Adrenal gland (tissue), 9 donors: ENCODE measurements at regions not wholly inside any gene's neighbourhood (a gene's known extent, or its start where the extent isn't known, plus 50 kb on each side); places are given as distances from the start of the nearest gene placed in this dataset.

Source experiments
- DNase-seq, 7 donors: peaks; one replicate each; pipeline ENCODE4 v3.0.0-alpha.2; 2019 to 2020
- H3K27ac ChIP-seq, 5 donors: fragments of 200-600 bp; sonication (generic) in 4 of 5; 1 replicate in 3 of 5; 2 replicates in 2 of 5; pipeline versions ENCODE4 v1.5.1 to v1.8.0; 2016 to 2020; ENCODE audit warnings: mild to moderate bottlenecking in 1 of 5
- H3K27me3 ChIP-seq: fragments of 200-600 bp; 2 replicates; pipeline ENCODE4 v1.8.0; 2021
- H3K36me3 ChIP-seq, 2 donors: fragments of 200-600 bp; replicated peaks in 1 of 2; 1 replicate in 1 of 2; 2 replicates in 1 of 2; pipeline versions ENCODE4 v1.5.1 to v1.8.0; 2018 to 2022
- H3K4me1 ChIP-seq, 2 donors: fragments of 200-600 bp; replicated peaks in 1 of 2; 1 replicate in 1 of 2; 2 replicates in 1 of 2; pipeline versions ENCODE4 v1.5.1 to v1.8.0; 2018 to 2021
- H3K4me3 ChIP-seq, 4 donors: fragments of 200-600 bp; sonication (generic) in 3 of 4; one replicate each; pipeline ENCODE4 v1.5.1; 2016 to 2018
- H3K9me3 ChIP-seq, 3 donors: fragments of 200-600 bp; sonication (generic) in 1 of 3; replicated peaks in 1 of 3; 1 replicate in 2 of 3; 2 replicates in 1 of 3; pipeline versions ENCODE4 v1.5.1 to v1.8.0; 2016 to 2021
- CTCF ChIP-seq, 6 experiments: fragments of 450-650 bp in 4 of 6; fragments of 200-600 bp in 2 of 6; sonication (generic) in 1 of 6; IDR thresholded peaks; 1 replicate in 5 of 6; 2 replicates in 1 of 6; pipeline versions ENCODE4 v1.5.1 to v1.8.0; 2016 to 2021; ENCODE audit warnings: antibody characterized with exemption in 6 of 6, mild to moderate bottlenecking in 2 of 6, moderate library complexity in 1 of 6
- POLR2A ChIP-seq, 2 donors: fragments of 450-650 bp; IDR thresholded peaks; one replicate each; pipeline ENCODE4 v1.6.1; 2017; ENCODE audit warnings: antibody characterized with exemption in 2 of 2, mild to moderate bottlenecking in 2 of 2, moderate library complexity in 1 of 2
- WGBS, 4 donors: extraction: QIAGEN DNeasy Blood & Tissue Kit in 2 of 4; methylation state at CpG; one replicate each; pipeline versions ENCODE4 v1.1.5 to v1.1.7; 2013 to 2017; 5-methylcytosine and 5-hydroxymethylcytosine counted together
- intact Hi-C, 2 donors: fragments of 100-400 bp; cut with DNase I; formaldehyde crosslinking; loops; one replicate each; pipeline versions ENCODE4 v1.14.1 to v1.15.0; 2022 to 2023
- donor health status: healthy with polysubstance abuse.
- donor health status: Bipolar disorder and iron deficiency.
- donor health status: DM: yes; HTN: yes; CAD: no.
- donor health status: DM: no; HTN: no; CAD: no.
- donor health status: DM: no; HTN: no; CAD: no.

- 46 to 61% (median 53%) methylated on average over 6 of the region's 6 CpGs for WGBS, 4 donors
- Histone ChIP-seq H3K4me3 (no peak overlapping the region), H3K36me3 (no peaks in the 10 kb centered on the region), H3K9me3 (no peaks in the 10 kb centered on the region), H3K27me3 (no peaks in the 10 kb centered on the region), H3K27ac (peak overlapping the region in 3 of 5 donors; percentile 58 to 79 (median 58)), H3K4me1 (no peaks in the 10 kb centered on the region)
- no peak for DNase-seq
- TF ChIP-seq CTCF (IDR thresholded peaks at IDR 0.05) (no peak), POLR2A (IDR thresholded peaks at IDR 0.05) (no peak)
- intact Hi-C loops = no loop called here
These were observed 62.1 kb downstream of the CTAGE1 start for GRCh38 chr18:22355598-22355997.

GRCh38 chr18:22355069-22355468 is 62.6 kb downstream of the CTAGE1 start:
- H3K9me3 ChIP-seq = no peaks in the 10 kb centered on the region
- intact Hi-C loops = no loop called here
- no peak overlapping the region for H3K4me3 ChIP-seq
- peak overlapping the region in 3 of 5 donors; percentile 30 to 79 (median 37) for H3K27ac ChIP-seq
- H3K27me3 ChIP-seq = no peaks in the 10 kb centered on the region
- no peaks in the 10 kb centered on the region for H3K4me1 ChIP-seq
- H3K36me3 ChIP-seq = no peaks in the 10 kb centered on the region
- whole genome bisulfite sequencing, 4 donors = 72 to 79% (median 76%) methylated on average over 6 of the region's 6 CpGs
- no peak for TF ChIP-seq POLR2A (IDR thresholded peaks at IDR 0.05)
- TF ChIP-seq CTCF (IDR thresholded peaks at IDR 0.05) = no peak
- no peak for DNase-seq

DNA sequence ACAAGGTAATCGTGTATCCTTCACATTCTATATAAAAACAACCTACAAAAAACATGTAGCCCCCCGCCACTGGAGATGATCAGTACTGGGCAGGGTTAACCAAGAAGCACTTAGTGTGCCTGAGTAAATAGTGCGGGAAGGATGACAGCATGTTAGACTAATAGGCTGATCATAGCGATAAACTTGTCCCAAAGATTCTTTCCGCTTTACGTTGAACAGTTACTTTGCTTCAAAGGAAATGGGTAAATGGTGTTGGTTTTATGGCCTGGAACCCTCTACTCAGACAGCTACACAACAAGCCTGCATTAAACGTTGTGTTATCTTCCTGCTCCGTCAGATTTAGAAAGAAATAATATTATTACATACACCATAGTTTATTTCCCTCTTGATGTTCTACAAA is 67.7 kb downstream of the CTAGE1 start:
- TF ChIP-seq CTCF (IDR thresholded peaks at IDR 0.05) (no peak), POLR2A (IDR thresholded peaks at IDR 0.05) (no peak)
- DNase-seq = no peak
- intact Hi-C loops = loop anchor here (5.0 to 10.0 kb wide), 3 partner anchors 175 to 207 kb away; no protein-coding TSS in a partner anchor
- Histone ChIP-seq H3K27me3 (no peaks in the 10 kb centered on the region), H3K4me1 (peaks cover 25 to 35% of the 10 kb centered on the region in 2 donors), H3K9me3 (no peaks in the 10 kb centered on the region), H3K36me3 (no peaks in the 10 kb centered on the region), H3K27ac (peak overlapping the region in 4 of 5 donors; percentile 16 to 95 (median 84)), H3K4me3 (no peak overlapping the region)
- 69 to 76% (median 69%) methylated on average over 8 of the region's 8 CpGs for WGBS, 4 donors

DNA sequence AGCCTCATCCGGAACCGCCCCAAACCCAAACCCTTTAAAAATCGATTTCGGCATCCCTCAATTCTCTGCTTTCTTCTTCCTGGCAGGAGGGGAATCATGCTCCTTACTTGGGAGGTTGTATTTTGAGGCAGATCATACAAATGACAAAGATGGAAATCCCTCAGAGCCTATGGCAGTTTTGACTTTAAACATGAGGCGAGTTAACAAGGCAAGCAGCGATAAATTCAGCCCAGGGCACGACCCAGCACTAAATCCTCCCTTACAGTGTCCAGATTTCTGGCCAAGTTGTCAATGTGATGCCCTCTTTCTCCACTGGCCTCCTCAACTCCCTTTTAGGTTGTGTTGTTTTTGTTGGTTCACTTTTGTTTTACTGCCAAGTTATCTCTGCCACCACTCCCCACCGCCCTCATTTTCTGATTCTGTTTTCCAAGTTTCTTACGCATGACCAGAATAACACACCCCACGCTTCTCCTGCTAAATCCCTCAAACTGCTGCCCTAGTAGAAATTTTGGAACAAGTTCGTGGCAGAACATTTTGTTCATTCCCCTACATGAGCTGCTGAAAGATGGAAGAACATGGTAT is 68.3 kb downstream of the CTAGE1 start:
- Histone ChIP-seq H3K27ac (peak overlapping the region; percentile 78 to 96 (median 93)), H3K4me3 (peak overlapping the region in 2 of 4 donors; percentile 23 to 62), H3K9me3 (no peaks in the 10 kb centered on the region), H3K27me3 (no peaks in the 10 kb centered on the region), H3K4me1 (peaks cover 30 to 40% of the 10 kb centered on the region in 2 donors), H3K36me3 (no peaks in the 10 kb centered on the region)
- intact Hi-C loops = loop anchor here (5.0 to 10.0 kb wide), 3 partner anchors 175 to 208 kb away; no protein-coding TSS in a partner anchor
- TF ChIP-seq POLR2A (IDR thresholded peaks at IDR 0.05) = no peak
- TF ChIP-seq CTCF (IDR thresholded peaks at IDR 0.05) = no peak
- DNase-seq = no peak
- 50 to 60% (median 56%) methylated on average over 11 of the region's 11 CpGs for WGBS, 4 donors
